ENCODE measurements at regions not wholly inside any gene's neighbourhood (a gene's known extent, or its start where the extent isn't known, plus 50 kb on each side); places are given as distances from the start of the nearest gene placed in this dataset.

GRCh38 chr17:33905338-33905800 lies 349.7 kb upstream of the CCL2 start (continued):
- TF ChIP-seq MYC (CRISPR knock-in tag; IDR thresholded peaks at IDR 0.05; ENCODE audit: borderline replicate concordance) (no peak), ZNF776 (CRISPR knock-in tag; IDR thresholded peaks at IDR 0.05) (no peak)
- TF ChIP-seq, protein P1, sequence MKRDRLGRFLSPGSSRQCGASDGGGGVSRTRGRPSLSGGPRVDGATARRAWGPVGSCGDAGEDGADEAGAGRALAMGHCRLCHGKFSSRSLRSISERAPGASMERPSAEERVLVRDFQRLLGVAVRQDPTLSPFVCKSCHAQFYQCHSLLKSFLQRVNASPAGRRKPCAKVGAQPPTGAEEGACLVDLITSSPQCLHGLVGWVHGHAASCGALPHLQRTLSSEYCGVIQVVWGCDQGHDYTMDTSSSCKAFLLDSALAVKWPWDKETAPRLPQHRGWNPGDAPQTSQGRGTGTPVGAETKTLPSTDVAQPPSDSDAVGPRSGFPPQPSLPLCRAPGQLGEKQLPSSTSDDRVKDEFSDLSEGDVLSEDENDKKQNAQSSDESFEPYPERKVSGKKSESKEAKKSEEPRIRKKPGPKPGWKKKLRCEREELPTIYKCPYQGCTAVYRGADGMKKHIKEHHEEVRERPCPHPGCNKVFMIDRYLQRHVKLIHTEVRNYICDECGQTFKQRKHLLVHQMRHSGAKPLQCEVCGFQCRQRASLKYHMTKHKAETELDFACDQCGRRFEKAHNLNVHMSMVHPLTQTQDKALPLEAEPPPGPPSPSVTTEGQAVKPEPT (CRISPR knock-in tag; IDR thresholded peaks at IDR 0.05; ENCODE audit: low read depth) = no peak
- TF ChIP-seq, protein P2, sequence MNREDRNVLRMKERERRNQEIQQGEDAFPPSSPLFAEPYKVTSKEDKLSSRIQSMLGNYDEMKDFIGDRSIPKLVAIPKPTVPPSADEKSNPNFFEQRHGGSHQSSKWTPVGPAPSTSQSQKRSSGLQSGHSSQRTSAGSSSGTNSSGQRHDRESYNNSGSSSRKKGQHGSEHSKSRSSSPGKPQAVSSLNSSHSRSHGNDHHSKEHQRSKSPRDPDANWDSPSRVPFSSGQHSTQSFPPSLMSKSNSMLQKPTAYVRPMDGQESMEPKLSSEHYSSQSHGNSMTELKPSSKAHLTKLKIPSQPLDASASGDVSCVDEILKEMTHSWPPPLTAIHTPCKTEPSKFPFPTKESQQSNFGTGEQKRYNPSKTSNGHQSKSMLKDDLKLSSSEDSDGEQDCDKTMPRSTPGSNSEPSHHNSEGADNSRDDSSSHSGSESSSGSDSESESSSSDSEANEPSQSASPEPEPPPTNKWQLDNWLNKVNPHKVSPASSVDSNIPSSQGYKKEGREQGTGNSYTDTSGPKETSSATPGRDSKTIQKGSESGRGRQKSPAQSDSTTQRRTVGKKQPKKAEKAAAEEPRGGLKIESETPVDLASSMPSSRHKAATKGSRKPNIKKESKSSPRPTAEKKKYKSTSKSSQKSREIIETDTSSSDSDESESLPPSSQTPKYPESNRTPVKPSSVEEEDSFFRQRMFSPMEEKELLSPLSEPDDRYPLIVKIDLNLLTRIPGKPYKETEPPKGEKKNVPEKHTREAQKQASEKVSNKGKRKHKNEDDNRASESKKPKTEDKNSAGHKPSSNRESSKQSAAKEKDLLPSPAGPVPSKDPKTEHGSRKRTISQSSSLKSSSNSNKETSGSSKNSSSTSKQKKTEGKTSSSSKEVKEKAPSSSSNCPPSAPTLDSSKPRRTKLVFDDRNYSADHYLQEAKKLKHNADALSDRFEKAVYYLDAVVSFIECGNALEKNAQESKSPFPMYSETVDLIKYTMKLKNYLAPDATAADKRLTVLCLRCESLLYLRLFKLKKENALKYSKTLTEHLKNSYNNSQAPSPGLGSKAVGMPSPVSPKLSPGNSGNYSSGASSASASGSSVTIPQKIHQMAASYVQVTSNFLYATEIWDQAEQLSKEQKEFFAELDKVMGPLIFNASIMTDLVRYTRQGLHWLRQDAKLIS (CRISPR knock-in tag; IDR thresholded peaks at IDR 0.05) = no peak

DNA sequence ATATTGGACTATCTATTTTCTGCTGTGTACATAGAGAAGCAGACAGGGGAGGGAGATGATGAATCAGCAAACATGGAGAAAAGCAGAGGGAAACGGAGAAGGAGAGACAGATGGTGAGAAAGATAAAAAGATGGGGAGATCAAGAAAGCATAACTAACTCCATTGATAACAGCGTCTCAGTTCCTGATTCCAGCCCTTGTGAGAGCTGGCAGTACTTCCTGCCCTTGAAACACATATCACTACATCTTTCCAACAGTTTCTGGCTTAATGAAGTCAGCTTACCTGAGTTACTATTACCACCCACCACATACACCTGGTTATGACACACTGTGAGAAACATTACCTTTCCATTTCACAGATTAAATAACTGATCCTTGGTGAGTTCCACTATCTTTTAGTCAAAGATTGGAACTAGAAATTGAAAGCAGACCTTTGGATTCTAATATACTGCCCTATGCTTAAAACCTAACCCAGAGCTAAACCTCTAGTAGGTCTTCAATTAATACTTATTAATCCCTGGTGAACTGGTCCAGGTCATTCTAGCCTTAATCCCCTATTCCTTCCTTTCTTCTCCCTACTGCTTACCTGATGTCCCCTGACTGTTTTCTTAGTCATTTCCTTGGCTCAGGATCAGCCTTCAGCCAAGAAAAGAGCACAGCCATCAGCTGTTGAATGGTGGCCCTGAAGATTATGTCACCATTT lies 346.6 kb upstream of the CCL2 start:
- CTCF ChIA-PET (ENCODE audit: low intra/inter-chr PET ratio, low total read pairs) = no interaction called here
- in situ Hi-C loops (cut with HindIII; ENCODE audit: extremely low pct_ligation_motif_present, low pct_unique_long_range_greater_than_20kb) = no loop called here

More for the DNA sequence above, 346.6 kb upstream of the CCL2 start:
- H3K9me3 ChIP-seq (ENCODE audit: low read length) = no peaks in the 10 kb centered on the region
- POLR2A ChIA-PET = no interaction called here
- H3K4me1 ChIP-seq (ENCODE audit: insufficient read depth, low read length) = no peaks in the 10 kb centered on the region
- DNase-seq (ENCODE audit: low spot score) (no peak), FAIRE-seq (no peak), ATAC-seq (no peak)
- no peaks in the 10 kb centered on the region for H3K27me3 ChIP-seq (ENCODE audit: control insufficient read depth in 1 of 2, insufficient read depth in 2 of 2, low read length in 2 of 2)
- H3K4me2 ChIP-seq (ENCODE audit: low read depth, low read length) = no peak overlapping the region
- no peak overlapping the region for H3K27ac ChIP-seq (ENCODE audit: extremely low read length, insufficient read depth, low read length)
- no peak overlapping the region for H2AFZ ChIP-seq (ENCODE audit: low read length)
- no peaks in the 10 kb centered on the region for H3K79me2 ChIP-seq (ENCODE audit: insufficient read depth, low read length)
- no peaks in the 10 kb centered on the region for H3K36me3 ChIP-seq (replicated peaks in 1 of 2; ENCODE audit: control insufficient read depth in 1 of 2, insufficient read depth in 2 of 2, low read length in 2 of 2)
- no peak overlapping the region for H3K9ac ChIP-seq (ENCODE audit: insufficient read depth, low read depth, low read length)
- TF ChIP-seq ZNF83 (CRISPR knock-in tag; IDR thresholded peaks at IDR 0.05; ENCODE audit: borderline replicate concordance) (no peak), IKZF4 (CRISPR knock-in tag; IDR thresholded peaks at IDR 0.05; ENCODE audit: borderline replicate concordance, low read depth, not compliant biosample characterization) (no peak), ZSCAN29 (CRISPR knock-in tag; conservative IDR thresholded peaks at IDR 0.05) (no peak), MAFK (conservative IDR thresholded peaks at IDR 0.05 in 1 of 2, IDR thresholded peaks at IDR 0.05 in 1 of 2; ENCODE audit: low read length in 2 of 2) (peak in 1 of 2 experiments; percentile 37; a peak in 3 of 4 replicates), MAFF (IDR thresholded peaks at IDR 0.05; ENCODE audit: low read depth, low read length) (0 out of 2 replicates have a peak, but pooled peaks have one; percentile 12), RAD21 (CRISPR knock-in tag; IDR thresholded peaks at IDR 0.05) (no peak), ZNF180 (CRISPR knock-in tag; IDR thresholded peaks at IDR 0.05; ENCODE audit: borderline replicate concordance, low read depth) (no peak)
- no peak overlapping the region for H3K4me3 ChIP-seq (replicated peaks in 1 of 3; ENCODE audit: insufficient read depth in 1 of 3, low read depth in 2 of 3, low read length in 3 of 3)
- intact Hi-C loops (cut with micrococcal nuclease; ENCODE audit: unreplicated experiment) = no loop called here
- 4% methylated on average over 2 of the region's 2 CpGs for WGBS (ENCODE audit: low lambda C conversion rate)
- no peaks in the 10 kb centered on the region for H4K20me1 ChIP-seq (ENCODE audit: insufficient read depth, low read length)
- no TSS peak for BruUV-seq (replicated peaks)

Data from HepG2 (cell line).